K562 (cell line): ENCODE measurements at regions not wholly inside any gene's neighbourhood (a gene's known extent, or its start where the extent isn't known, plus 50 kb on each side); places are given as distances from the start of the nearest gene placed in this dataset.

Experiments used
- ATAC-seq: fragments of 200-7000 bp; cut with Tn5 transposase; 3 replicates; pipeline ENCODE4 v1.9.1; 2020; ENCODE audit warnings: moderate library complexity
- BruUV-seq: library from RNA; stranded (reverse); fragments of 400-500 nt; replicated peaks from 2 replicates; lab custom pipeline; 2021; lab: Mats Ljungman, UMichigan
- CTCF ChIA-PET: fragments of 300-600 bp; formaldehyde crosslinking; extraction: SDS; loops from one replicate; lab custom pipeline; 2021; ENCODE audit warnings: low intra/inter-chr PET ratio; lab: Yijun Ruan, JAX
- POLR2A ChIA-PET: fragments of 300-600, 350-650 bp; sonication (Branson Sonifier 250); formaldehyde crosslinking; extraction: SDS; loops from one replicate; lab custom pipeline; 2021; ENCODE audit warnings: antibody characterized with exemption, inconsistent platforms; lab: Yijun Ruan, JAX
- DNase-seq, 4 experiments: peaks; one replicate each; pipeline versions ENCODE4 v3.0.0 to v3.0.0-alpha.2; 2011 to 2018; ENCODE audit warnings: low spot score in 3 of 4, mixed read lengths in 3 of 4; ENCODE audit errors: extremely low read depth in 1 of 4
- FAIRE-seq: peaks from 2 replicates; lab custom pipeline; 2011; peaks lifted over from hg19 to GRCh38; lab: Jason Lieb, UNC
- H2AFZ ChIP-seq: 2 replicates; pipeline ENCODE4 v1.6.0; 2011; ENCODE audit warnings: low read depth, low read length, control low read depth, inconsistent platforms
- H3K27ac ChIP-seq: fragments of 200-600 bp; 3 replicates; pipeline ENCODE4 v1.8.0; 2011; ENCODE audit warnings: low read depth, mild to moderate bottlenecking, control low read depth, inconsistent platforms, low read length, moderate library complexity, mixed read lengths; ENCODE audit errors: extremely low read depth
- H3K27me3 ChIP-seq, 2 experiments: fragments of 300-600 bp in 1 of 2; 2 replicates in 1 of 2; 3 replicates in 1 of 2; pipeline versions ENCODE4 v1.6.0 to v1.8.0; 2011; ENCODE audit warnings: inconsistent platforms in 2 of 2, low read length in 2 of 2, mild to moderate bottlenecking in 1 of 2, mixed read lengths in 1 of 2, moderate library complexity in 1 of 2; ENCODE audit not compliant: control insufficient read depth in 2 of 2, insufficient read depth in 2 of 2
- H3K36me3 ChIP-seq: fragments of 300-600 bp; 3 replicates; pipeline ENCODE4 v1.8.0; 2011; ENCODE audit warnings: mild to moderate bottlenecking, low read length, inconsistent platforms; ENCODE audit not compliant: control insufficient read depth, insufficient read depth
- H3K4me1 ChIP-seq, 2 experiments: fragments of 200-600 bp in 1 of 2; replicated peaks in 1 of 2; 2 replicates in 1 of 2; 3 replicates in 1 of 2; pipeline versions ENCODE4 v1.5.1 to v1.8.0; 2011; ENCODE audit warnings: inconsistent platforms in 2 of 2, low read length in 2 of 2, mild to moderate bottlenecking in 1 of 2, mixed read lengths in 1 of 2, moderate library complexity in 1 of 2; ENCODE audit not compliant: control insufficient read depth in 2 of 2, insufficient read depth in 2 of 2
- H3K4me2 ChIP-seq: 2 replicates; pipeline ENCODE4 v1.6.1; 2011; ENCODE audit warnings: low read length, control low read depth, inconsistent platforms, mixed read lengths; ENCODE audit not compliant: insufficient read depth
- H3K4me3 ChIP-seq: fragments of 200-600 bp; sonication (generic), shearing (Covaris generic); 2 replicates; pipeline ENCODE4 v1.5.1; 2016; ENCODE audit warnings: control low read depth, inconsistent platforms
- H3K79me2 ChIP-seq: fragments of 200-600 bp; 3 replicates; pipeline ENCODE4 v1.8.0; 2011; ENCODE audit warnings: low read length, inconsistent platforms; ENCODE audit not compliant: control insufficient read depth, insufficient read depth
- H3K9ac ChIP-seq, 2 experiments: 2 replicates each; pipeline versions ENCODE4 v1.6.0 to v1.6.1; 2011; ENCODE audit warnings: low read depth in 2 of 2, low read length in 2 of 2, control low read depth in 1 of 2, inconsistent platforms in 1 of 2, mild to moderate bottlenecking in 1 of 2, mixed read lengths in 1 of 2; ENCODE audit not compliant: insufficient read depth in 1 of 2
- H3K9me1 ChIP-seq: one replicate; pipeline ENCODE4 v1.6.0; 2011; ENCODE audit warnings: inconsistent platforms, mild to moderate bottlenecking, low read length, moderate library complexity; ENCODE audit not compliant: control insufficient read depth, insufficient read depth
- H3K9me3 ChIP-seq: replicated peaks from 2 replicates; pipeline ENCODE4 v1.5.1; 2011; ENCODE audit warnings: low read depth, low read length, inconsistent platforms; ENCODE audit not compliant: control insufficient read depth, insufficient read depth
- H4K20me1 ChIP-seq: replicated peaks from 2 replicates; pipeline ENCODE4 v1.6.1; 2011; ENCODE audit warnings: low read length, inconsistent platforms, mixed read lengths; ENCODE audit not compliant: control insufficient read depth, insufficient read depth
- CBX8 ChIP-seq: fragments of 200-600 bp; sonication (generic); IDR thresholded peaks from 2 replicates; pipeline ENCODE4 v1.6.1; 2012; ENCODE audit warnings: borderline replicate concordance, mixed run types, low read depth, mild to moderate bottlenecking, moderate library complexity, mixed read lengths, low read length, control low read depth, inconsistent platforms; ENCODE audit not compliant: poor library complexity, severe bottlenecking; ENCODE audit errors: extremely low read depth
- CC2D1A ChIP-seq: fragments of 450-650 bp; IDR thresholded peaks from 2 replicates; pipeline ENCODE4 v1.6.1; 2017; ENCODE audit warnings: mild to moderate bottlenecking
- CHCHD3 ChIP-seq: fragments of 250-450 bp; sonication (Bioruptor Pico); IDR thresholded peaks from 2 replicates; pipeline ENCODE4 v2.1.2; 2022; ENCODE audit warnings: mild to moderate bottlenecking
- CHD2 ChIP-seq: IDR thresholded peaks from 2 replicates; pipeline ENCODE4 v1.6.1; 2011; ENCODE audit warnings: low read depth, low read length
- CTBP1 ChIP-seq: fragments of 450-650 bp; IDR thresholded peaks from 2 replicates; pipeline ENCODE4 v1.6.1; 2016; ENCODE audit warnings: borderline replicate concordance
- GATAD2B ChIP-seq: fragments of 450-650 bp; IDR thresholded peaks from 2 replicates; pipeline ENCODE4 v1.6.1; 2017; ENCODE audit warnings: mild to moderate bottlenecking, borderline replicate concordance
- HCFC1 ChIP-seq: IDR thresholded peaks from 2 replicates; pipeline ENCODE4 v1.6.1; 2012; ENCODE audit warnings: low read depth, low read length, improper control_type of control experiment
- MTA1 ChIP-seq: fragments of 450-650 bp; IDR thresholded peaks from 2 replicates; pipeline ENCODE4 v1.6.1; 2017; ENCODE audit warnings: borderline replicate concordance
- MTF1 ChIP-seq: fragments of 250-450 bp; sonication (Bioruptor Pico); IDR thresholded peaks from 2 replicates; pipeline ENCODE4 v1.9.0; 2021; ENCODE audit warnings: moderate library complexity, mild to moderate bottlenecking, inconsistent platforms, borderline replicate concordance
- NFYB ChIP-seq: IDR thresholded peaks from 2 replicates; pipeline ENCODE4 v1.6.1; 2011; ENCODE audit warnings: mild to moderate bottlenecking, moderate library complexity; ENCODE audit not compliant: insufficient read length; ENCODE audit errors: extremely low read depth
- RNF2 ChIP-seq: sonication (generic); IDR thresholded peaks from 2 replicates; pipeline ENCODE4 v1.6.1; 2016
- SFPQ ChIP-seq: fragments of 200-400 bp; formaldehyde crosslinking; IDR thresholded peaks from 2 replicates; pipeline ENCODE4 v1.6.1; 2017; ENCODE audit warnings: mild to moderate bottlenecking, low read depth, low read length, moderate library complexity
- SP2 ChIP-seq: IDR thresholded peaks from 2 replicates; pipeline ENCODE4 v1.6.1; 2011; ENCODE audit warnings: mild to moderate bottlenecking, low read depth, low read length, moderate library complexity; ENCODE audit not compliant: poor library complexity, severe bottlenecking; ENCODE audit errors: extremely low read depth
- SRSF9 ChIP-seq: fragments of 200-400 bp; formaldehyde crosslinking; IDR thresholded peaks from 2 replicates; pipeline ENCODE4 v1.6.1; 2017; ENCODE audit warnings: low read depth, low read length, borderline replicate concordance
- YY1 ChIP-seq, 3 experiments: IDR thresholded peaks; 2 replicates each; pipeline ENCODE4 v1.6.1; 2011; ENCODE audit warnings: low read length in 2 of 3, mild to moderate bottlenecking in 2 of 3, moderate library complexity in 2 of 3, borderline replicate concordance in 1 of 3, control low read depth in 1 of 3, low read depth in 1 of 3; ENCODE audit not compliant: insufficient read depth in 3 of 3, insufficient replicate concordance in 2 of 3, control insufficient read depth in 1 of 3, insufficient read length in 1 of 3; ENCODE audit errors: extremely low read depth in 1 of 3
- ZFPM2 ChIP-seq: fragments of 250-450 bp; sonication (Bioruptor Pico); IDR thresholded peaks from 2 replicates; pipeline ENCODE4 v1.5.1; 2022; ENCODE audit warnings: mild to moderate bottlenecking
- ZNF197 ChIP-seq: fragments of 200-800 bp; sonication (Bioruptor generic); IDR thresholded peaks from 2 replicates; pipeline ENCODE4 v1.6.1; 2016; ENCODE audit warnings: low read depth, missing genetic modification characterization, missing compliant biosample characterization
- ZNF445 ChIP-seq: fragments of 250-450 bp; sonication (Bioruptor Pico); IDR thresholded peaks from 2 replicates; pipeline ENCODE4 v1.4.0; 2020; ENCODE audit warnings: low read depth, mild to moderate bottlenecking, moderate library complexity
- ZSCAN32 ChIP-seq: fragments of 450-650 bp; formaldehyde crosslinking; IDR thresholded peaks from 2 replicates; pipeline ENCODE4 v1.4.0; 2020; ENCODE audit warnings: mild to moderate bottlenecking, moderate library complexity
- WGBS: fragments of 100-300 bp; shearing (Covaris generic); methylation state at CpG from one replicate; pipeline ENCODE4 v1.1.6; 2016; ENCODE audit warnings: low coverage, mixed read lengths; ENCODE audit not compliant: insufficient coverage; ENCODE audit errors: missing lambda C conversion rate; 5-methylcytosine and 5-hydroxymethylcytosine counted together
- in situ Hi-C: fragments of 300-500 bp; cut with MboI; formaldehyde crosslinking; loops from 4 replicates; pipeline ENCODE4 v1.15.0; 2018; ENCODE audit warnings: inconsistent platforms, mixed read lengths
- intact Hi-C: fragments of 100-400 bp; cut with micrococcal nuclease; formaldehyde crosslinking; loops from 2 replicates; pipeline ENCODE4 v1.14.2; 2022

GRCh38 chr11:116177521-116178210 lies 595.1 kb downstream of the BUD13 start:
- no peaks in the 10 kb centered on the region for H3K9me3 ChIP-seq
- no peak overlapping the region for H3K4me2 ChIP-seq
- ChIA-PET POLR2A (no interaction called here), CTCF (no interaction called here)
- DNase-seq (no peak), FAIRE-seq (no peak), ATAC-seq (no peak)
- H3K79me2 ChIP-seq = no peaks in the 10 kb centered on the region
- H4K20me1 ChIP-seq = no peaks in the 10 kb centered on the region
- no peak overlapping the region for H3K9ac ChIP-seq
- intact Hi-C loops (no loop called here), in situ Hi-C loops (no loop called here)
- WGBS = 0% methylated on average over 4 of the region's 4 CpGs
- BruUV-seq = no TSS peak
- H3K27me3 ChIP-seq = no peaks in the 10 kb centered on the region
- no peaks in the 10 kb centered on the region for H3K4me1 ChIP-seq
- TF ChIP-seq SRSF9 = no peak
- no peak for TF ChIP-seq NFYB
- no peak for TF ChIP-seq CHD2
- no peak for TF ChIP-seq CHCHD3 (CRISPR knock-in tag)
- TF ChIP-seq YY1 (IDR thresholded peaks at IDR 0.05; ENCODE audit: borderline replicate concordance in 1 of 3, control insufficient read depth in 1 of 3, extremely low read depth in 1 of 3, insufficient read depth in 3 of 3, insufficient read length in 1 of 3, insufficient replicate concordance in 2 of 3, low read depth in 1 of 3, low read length in 2 of 3) = no peak
- TF ChIP-seq GATAD2B = no peak
- no peak for TF ChIP-seq MTF1 (CRISPR knock-in tag)
- no peak for TF ChIP-seq ZFPM2 (CRISPR knock-in tag)
- TF ChIP-seq CC2D1A = no peak
- TF ChIP-seq CBX8 = no peak
- TF ChIP-seq CTBP1 = no peak
- TF ChIP-seq MTA1 = no peak
- no peak for TF ChIP-seq SFPQ
- no peak for TF ChIP-seq RNF2
- no peak for TF ChIP-seq ZNF197 (CRISPR knock-in tag)
- TF ChIP-seq ZNF445 = no peak
- TF ChIP-seq ZSCAN32 (CRISPR knock-in tag) = no peak
- no peak for TF ChIP-seq SP2
- no peak for TF ChIP-seq HCFC1
- H2AFZ ChIP-seq = no peak overlapping the region
- H3K4me3 ChIP-seq = no peak overlapping the region
- H3K27ac ChIP-seq = no peak overlapping the region
- no peaks in the 10 kb centered on the region for H3K36me3 ChIP-seq
- H3K9me1 ChIP-seq = no peaks in the 10 kb centered on the region
